DLD1 (cell line): ENCODE measurements at regions not wholly inside any gene's neighbourhood (a gene's known extent, or its start where the extent isn't known, plus 50 kb on each side); places are given as distances from the start of the nearest gene placed in this dataset.
"Not testable (repeated sequence)": the region's sequence is repeated elsewhere in the genome, so short reads cannot be mapped to it uniquely, and the experiment has no call there.

Source experiments
- in situ Hi-C: cut with HindIII; loops from 2 replicates; pipeline ENCODE4 v1.10.0; 2017; ENCODE audit warnings: low sequenced_read_pairs

GRCh38 chr1:229002451-229002960 lies 267.2 kb downstream of the RHOU start:
- in situ Hi-C loops, result no loop called here

GRCh38 chr1:229003233-229004031 lies 267.5 kb upstream of the RAB4A start:
- in situ Hi-C loops, result no loop called here

GRCh38 chr1:229004066-229004833 lies 266.7 kb upstream of the RAB4A start:
- in situ Hi-C loops, result no loop called here

DNA sequence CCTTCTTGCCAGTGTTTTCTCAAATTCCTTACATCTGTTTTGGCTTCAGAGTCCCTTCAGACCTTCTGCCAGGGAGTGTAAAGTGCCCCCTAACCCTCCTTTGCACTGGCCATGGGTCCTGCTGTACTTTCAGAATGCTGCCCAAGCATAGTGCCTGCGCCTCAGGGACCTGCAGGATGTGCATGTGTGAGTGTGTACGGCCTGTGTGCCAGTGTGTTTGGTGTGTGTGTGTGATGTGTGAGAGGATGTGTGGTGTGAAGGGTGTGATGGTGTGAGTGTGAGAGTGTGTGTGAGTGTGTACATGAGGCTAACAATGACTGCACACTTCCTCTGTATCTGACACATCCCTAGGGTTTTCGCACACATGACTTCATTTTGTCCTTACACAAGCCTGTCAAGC lies 265.8 kb upstream of the RAB4A start:
- in situ Hi-C loops, result no loop called here

- in situ Hi-C loops, result no loop called here
Measured at GRCh38 chr1:229005556-229005955, 265.4 kb upstream of the RAB4A start.

DNA sequence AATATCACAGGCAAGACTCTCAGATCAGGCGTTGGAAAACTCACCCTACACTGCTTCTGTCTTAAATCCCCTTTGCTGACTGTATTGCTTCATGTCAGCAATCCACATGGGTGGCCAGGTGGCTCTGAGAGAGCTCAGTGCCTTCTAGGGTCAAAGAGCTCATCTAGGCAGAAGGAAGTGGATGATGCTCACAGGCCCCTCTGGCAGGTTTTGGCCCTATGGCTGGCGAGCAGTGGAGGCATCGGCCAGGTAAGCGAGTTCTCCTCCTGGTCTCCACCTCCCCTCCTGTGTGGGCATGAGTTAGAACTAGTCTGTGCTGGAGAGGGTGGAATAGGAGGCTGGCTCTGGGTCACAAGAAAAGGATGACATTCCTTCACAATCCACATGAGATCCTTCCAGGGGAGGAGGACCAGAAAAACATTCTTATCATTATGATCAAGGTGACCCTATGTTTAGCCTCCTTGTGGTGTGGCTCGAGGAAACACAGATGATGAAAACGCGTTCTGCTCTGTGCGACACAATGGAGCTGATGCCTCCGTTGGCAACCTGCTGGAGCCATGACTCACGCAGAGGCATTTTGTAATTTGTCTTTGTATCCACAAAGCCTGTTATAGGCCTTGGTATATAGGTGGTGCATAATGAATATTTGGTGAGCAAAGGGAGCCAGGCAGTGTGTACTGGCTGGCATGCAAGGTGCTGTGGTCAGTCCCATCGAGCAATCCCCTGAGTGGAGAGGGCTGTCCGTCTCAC lies 264.6 kb upstream of the RAB4A start:
- in situ Hi-C loops, result no loop called here

- in situ Hi-C loops, result no loop called here
Measured at GRCh38 chr1:229007167-229007566, 263.7 kb upstream of the RAB4A start.

DNA sequence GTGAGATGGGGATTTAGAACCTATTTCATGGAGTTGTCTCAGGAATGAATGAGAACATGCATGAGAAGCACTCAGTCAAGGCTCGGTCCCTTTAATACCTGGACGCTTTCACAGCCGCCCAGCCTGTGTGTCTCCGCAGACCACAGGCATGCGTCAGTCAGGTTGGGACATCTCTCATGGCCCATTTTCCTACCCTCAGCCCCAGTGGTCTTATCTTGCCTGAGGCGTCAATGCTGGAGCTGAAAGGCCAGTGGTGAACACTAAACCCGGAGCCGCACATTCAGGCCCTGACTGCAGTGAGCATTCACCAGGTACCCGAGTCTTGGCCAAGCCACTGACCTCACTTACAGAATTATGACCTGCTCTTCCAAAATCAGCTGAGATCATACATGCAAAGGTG lies 263.2 kb upstream of the RAB4A start:
- in situ Hi-C loops, result no loop called here

GRCh38 chr1:229008347-229008746 lies 262.6 kb upstream of the RAB4A start:
- in situ Hi-C loops, result not testable (repeated sequence)

DNA sequence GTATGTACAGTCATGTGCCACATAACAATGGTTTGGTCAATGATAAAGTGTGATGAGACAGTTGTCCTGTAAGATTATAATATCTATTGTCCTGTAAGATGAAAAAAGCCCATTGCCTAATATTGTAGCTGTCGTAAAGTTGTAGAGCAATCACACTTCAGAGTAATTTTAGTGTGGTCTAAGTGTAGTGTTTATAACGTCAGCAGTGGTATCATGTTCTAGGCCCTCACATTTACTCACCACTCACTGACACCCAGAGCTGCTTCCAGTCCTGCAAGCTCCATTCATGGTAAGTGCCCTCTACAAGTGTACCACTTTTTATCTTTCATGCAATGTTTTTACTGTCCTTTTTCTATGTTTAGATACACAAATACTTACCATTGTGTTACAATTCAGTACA lies 259.9 kb upstream of the RAB4A start:
- in situ Hi-C loops, result no loop called here

DNA sequence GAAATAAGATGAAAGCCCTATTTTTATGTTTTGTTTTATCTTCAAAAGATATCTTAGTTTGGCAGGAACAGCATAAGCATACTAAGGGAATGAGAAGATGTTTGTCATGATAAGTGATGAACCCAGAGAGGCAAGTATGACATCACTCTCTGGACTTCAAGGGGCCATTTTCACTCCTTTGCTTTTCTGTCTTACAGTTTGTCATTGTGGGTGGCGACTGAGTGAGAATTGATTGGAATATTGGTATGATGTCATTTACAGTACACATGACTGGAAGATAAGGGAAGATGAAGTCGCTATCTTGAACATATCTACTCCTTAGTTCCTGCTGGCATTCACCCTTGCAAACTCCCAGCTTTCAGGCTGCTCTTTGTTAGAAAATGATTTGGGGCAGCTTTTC lies 258.1 kb upstream of the RAB4A start:
- in situ Hi-C loops, result no loop called here

DNA sequence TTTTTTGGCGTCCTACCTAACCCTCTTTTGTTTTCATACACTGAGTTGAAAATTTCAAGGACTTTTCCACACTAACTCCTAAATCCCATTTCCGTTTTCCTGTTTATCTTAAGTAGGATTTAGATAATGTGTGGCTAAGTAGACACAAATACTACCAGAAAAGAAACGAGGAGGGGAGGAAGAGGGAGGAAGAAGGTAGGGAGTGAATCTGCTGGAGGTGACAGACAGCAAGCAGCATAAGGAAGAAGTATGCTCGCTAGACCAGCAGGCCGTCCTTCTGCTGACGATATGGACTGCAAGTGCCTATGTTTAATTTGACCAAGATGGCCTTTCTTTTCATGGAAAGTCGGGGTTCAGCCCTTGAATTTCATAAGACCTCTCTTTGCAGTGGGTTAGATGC lies 256.9 kb upstream of the RAB4A start:
- in situ Hi-C loops, result no loop called here

- in situ Hi-C loops, result no loop called here
Measured at GRCh38 chr1:229015806-229016205, 255.1 kb upstream of the RAB4A start.

- in situ Hi-C loops, result no loop called here
Measured at GRCh38 chr1:229017091-229017490, 253.8 kb upstream of the RAB4A start.

GRCh38 chr1:229018674-229019295 lies 252.1 kb upstream of the RAB4A start:
- in situ Hi-C loops, result no loop called here

DNA sequence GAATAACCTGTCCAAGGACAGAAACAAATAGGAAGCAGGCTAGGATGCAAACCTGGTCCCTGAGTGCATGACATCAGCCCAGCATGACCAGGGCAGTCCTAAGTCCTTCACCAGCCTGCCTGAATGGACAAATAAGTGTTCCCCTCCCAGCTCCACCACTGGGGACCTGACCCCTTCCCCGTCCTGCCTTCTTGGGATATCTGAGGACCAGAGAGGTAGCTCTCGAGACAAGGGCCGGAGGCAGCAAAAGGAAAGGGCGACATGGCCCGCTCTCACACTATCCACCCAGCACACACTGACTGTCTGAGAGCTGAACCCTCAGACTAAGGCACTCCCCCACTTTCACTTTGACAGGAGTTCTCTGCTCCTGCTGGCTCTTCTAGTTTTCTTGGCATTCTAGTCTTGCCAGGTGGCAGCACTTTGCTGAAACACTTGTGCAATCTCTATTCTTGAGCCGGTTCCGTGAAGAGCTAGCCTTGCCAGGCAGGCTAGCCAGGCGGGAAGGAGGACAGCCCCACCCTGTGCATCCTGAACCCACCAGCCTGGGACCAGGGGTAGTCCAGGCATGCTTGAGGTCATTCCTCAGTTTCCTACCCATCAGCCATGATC lies 251.1 kb upstream of the RAB4A start:
- in situ Hi-C loops, result no loop called here

DNA sequence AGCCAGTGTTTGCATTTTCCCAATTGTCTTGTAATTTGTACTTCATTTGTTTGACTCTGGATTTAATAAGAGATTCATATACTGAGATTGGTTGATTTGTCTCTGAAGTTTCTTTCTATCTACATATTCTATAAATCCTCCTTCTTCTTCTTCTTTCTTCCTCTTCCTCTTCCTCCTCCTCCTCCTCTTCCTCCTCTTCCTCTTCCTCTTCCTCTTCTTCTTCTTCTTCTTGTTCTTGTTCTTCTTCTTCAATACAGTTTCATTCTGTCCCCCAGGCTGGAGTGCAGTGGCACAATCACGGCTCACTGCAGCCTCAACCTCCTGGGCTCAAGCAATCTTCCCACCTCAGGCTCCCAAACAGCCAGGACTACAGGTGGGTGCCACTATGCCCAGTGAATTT lies 249.9 kb upstream of the RAB4A start:
- in situ Hi-C loops, result not testable (repeated sequence)

DNA sequence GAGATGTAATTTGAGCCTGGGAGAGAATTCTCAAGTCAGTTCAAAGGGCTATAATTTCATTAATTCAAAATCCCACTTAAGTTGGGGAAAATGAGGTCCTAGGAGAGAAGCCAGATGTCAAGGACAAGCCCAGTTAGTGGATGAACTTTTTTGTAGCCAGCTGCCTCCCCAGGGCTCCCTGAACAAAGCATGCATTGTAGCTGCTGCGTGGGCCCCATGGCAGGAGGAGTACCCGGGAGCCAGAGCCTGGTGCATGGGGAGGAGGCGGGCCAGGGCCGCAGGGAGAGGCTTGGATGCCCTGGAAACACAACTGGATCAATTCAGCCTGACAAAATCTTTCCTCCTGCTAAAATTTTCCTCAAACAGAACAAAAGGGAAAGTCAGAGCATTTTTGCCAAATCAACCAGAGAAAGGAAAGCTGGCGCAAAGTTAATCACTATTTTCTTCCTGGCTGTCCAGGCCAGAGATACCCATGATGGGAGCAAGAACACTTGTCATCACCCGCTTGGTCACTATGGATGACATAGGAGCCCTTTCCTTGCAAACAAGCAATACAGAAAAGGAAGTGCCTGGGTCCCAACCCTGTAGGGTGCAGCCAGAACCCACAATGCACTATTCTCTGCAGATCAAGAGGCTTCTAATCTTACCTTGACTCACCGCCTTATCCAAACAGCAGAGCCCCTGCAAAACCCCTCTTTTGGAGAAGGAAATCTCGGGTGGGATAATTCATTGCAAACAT lies 248.1 kb upstream of the RAB4A start:
- in situ Hi-C loops, result no loop called here

DNA sequence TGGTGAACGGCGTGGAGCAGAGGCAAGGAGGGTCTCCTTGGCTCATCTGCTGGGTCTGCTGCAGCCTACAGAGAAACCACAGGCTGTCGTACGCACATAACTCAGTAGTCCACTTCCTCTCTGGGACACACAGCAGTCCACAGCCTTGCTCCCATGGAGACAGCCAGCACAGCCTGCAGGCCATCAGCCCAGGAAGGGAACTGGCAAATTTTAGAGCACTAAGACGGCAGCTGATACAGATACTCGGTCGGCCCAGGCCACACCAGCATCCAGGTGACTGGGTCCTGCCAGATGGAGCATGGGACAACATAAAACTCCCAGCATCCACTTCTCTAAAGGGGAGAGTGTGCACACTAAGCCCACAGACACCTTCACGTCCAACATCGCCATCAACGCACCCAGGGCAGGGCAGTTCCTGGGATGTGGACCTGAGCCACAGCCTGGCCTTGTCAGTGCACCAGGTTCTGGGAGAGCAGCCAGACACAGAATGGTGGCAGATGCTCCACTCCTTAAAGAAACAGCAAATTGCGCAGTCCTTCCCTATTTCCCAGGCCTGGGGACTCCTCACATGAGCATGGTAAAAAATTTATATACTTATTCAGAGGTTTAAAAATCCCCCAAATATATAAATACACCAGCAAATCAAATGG lies 247.1 kb upstream of the RAB4A start:
- in situ Hi-C loops, result no loop called here
